ENCODE measurements at regions not wholly inside any gene's neighbourhood (a gene's known extent, or its start where the extent isn't known, plus 50 kb on each side); places are given as distances from the start of the nearest gene placed in this dataset.
"Not testable (repeated sequence)": the region's sequence is repeated elsewhere in the genome, so short reads cannot be mapped to it uniquely, and the experiment has no call there.

DNA sequence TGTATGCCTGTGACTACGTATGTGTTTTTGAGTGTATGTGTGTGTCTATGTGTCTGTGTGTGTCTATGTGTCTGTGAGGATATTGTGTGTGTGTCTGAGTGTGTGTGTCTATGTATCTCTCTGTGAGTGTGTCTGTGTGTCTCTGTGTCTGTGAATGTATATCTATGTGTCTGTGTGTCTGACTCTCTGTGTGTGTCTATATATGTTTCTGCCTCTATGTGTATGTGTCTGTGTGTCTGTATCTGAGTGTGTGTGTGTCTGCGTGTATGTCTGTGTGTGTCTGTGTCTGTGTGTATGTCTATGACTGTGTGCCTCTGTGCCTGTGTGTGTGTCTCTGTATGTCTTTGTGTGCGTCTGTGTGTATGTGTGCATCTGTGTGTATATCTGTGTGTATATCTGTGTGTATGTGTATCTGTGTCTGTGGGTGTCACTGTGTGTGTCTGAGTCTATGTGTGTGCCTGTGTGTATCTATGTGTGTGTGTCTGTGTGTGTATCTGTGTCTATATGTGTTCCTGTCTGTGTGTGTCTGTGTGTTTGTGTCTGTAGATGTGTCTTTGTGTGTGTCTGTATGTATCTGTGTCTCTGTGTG, 172.7 kb downstream of the MYCN start:
- no peak for DNase-seq (ENCODE audit: low read depth, low spot score)

DNA sequence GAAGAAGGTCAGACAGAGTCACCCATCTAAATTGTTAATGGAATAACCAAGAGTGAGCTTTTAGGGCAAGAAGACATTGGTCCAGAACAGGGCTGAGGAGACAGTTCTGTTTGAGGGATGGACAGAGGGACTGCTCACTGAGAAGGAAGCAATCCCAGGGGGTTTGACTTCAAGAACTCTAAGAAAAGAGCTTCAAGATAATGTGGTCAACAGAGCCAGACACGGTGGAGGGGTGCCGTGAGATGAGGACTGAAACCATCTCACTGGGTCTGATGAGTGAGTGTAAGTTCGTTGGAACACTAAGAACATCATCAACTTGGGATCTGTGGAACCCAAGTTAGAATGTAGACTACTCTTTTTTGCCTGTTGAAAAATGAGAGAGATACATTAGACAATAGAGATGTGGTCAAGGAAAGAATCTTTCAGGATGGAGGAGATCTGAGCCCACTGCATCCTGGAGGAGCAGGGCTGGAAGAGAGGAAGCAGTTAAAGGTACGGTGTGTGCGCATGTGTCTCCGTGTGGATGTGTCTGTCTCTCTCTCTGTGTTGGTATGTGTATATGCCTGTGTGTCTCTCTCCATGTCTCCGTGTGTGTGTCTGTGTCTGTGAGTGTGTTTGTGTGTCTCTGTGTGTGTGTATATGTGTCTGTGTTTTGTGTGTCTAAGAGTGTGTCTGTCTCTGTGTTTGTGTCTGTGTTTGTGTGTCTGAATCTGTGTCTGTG, 172.1 kb downstream of the MYCN start:
- no peak for DNase-seq (ENCODE audit: low read depth, low spot score)

GRCh38 chr2:16111838-16112210, 171.5 kb downstream of the MYCN start:
- no peak for DNase-seq (ENCODE audit: low read depth, low spot score)

- no peak for DNase-seq (ENCODE audit: low read depth, low spot score)
Observed at GRCh38 chr2:16109821-16110310, 169.5 kb downstream of the MYCN start.

DNA sequence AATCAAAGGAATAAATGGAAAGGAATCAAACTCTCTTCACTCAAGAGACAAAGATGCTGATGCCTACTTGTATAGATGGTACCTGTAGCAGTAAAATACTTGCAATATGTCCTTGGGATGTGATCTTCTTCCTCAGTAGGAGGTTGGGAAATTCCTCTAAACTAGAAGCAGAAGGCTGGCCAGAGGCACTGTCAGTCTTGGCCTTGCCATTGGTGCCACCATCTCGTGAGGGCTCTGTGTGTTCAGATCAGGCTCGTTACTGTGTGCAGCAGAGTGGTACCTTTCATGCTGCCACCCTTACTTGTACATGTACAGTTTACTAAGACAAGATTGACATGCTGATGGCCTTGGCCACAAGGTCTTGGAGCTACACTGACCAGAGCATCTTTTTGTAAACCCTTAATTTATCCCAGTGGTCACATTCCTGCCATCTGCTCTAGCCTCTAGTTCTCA, 169.0 kb downstream of the MYCN start:
- no peak for DNase-seq (ENCODE audit: low read depth, low spot score)

- DNase-seq (ENCODE audit: low read depth, low spot score), result no peak
Observed at GRCh38 chr2:16107246-16107645, 166.9 kb downstream of the MYCN start.

GRCh38 chr2:16106619-16107018, 166.3 kb downstream of the MYCN start:
- DNase-seq (ENCODE audit: low read depth, low spot score), result no peak

- DNase-seq (ENCODE audit: low read depth, low spot score), result no peak
Observed at GRCh38 chr2:16105669-16106281, 165.4 kb downstream of the MYCN start.

GRCh38 chr2:16104949-16105668, 164.8 kb downstream of the MYCN start:
- DNase-seq (ENCODE audit: low read depth, low spot score), result no peak

DNA sequence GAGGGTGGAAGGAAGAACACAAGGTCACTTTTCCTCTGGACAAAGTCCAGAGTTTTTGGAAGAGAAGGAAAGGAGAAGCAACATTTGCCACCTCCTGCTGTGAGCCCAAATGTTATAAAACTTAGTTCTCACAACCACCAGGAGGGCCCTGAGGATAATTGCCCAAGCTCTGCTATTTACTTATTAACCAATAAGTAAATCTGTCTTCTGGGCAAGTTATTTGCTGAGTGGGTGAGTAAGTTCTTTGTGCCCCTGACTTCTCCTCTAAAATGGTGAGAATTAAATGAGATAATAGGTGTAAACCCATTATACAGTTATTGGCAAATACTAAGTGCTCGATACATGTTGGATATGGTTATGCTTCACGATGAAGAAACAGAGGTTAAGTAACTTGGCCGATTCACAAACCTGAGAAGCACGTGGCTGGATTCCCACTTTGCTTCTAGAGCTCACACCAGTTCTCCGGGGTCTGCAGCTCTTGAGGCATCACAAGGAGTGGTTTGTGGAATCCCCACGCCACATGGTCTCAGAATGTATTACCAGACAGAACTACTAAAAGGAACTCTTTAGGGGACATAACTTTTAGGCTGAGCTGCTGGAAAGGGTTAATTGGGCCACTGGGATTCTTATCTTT, 164.1 kb downstream of the MYCN start:
- DNase-seq (ENCODE audit: low read depth, low spot score), result no peak

DNA sequence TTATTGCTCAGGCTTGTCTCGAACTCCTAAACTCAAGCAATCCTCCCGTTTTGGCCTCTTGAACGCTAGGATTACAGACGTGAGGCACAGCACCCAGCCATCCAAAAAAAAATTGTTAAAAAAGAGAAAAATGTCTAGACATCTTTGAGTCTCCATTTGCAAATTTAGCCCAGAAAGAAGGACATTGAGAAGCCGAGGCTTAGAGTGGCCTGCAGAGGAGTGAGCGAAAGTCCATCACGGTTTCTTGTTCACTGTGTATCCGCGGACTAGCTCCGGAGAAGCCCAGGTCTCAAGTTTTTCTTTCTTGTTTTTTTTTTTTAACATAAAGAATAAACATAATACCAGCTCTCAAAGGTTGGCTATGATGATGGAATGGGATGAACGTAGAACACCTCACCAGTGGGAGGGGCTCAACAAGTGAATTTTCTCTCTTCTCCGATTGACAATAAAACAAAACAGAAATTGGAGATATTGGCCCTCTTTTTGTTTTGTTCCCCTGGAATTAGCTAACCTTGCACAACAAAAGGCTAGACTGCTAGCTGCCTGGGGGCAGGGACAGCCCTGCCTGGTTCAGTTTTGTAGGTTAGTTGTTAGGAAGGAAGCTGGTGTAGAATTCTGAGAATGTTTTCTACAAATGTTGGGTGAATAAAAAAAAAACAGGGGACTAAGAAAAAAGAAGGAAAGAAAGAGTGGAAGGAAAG, 163.4 kb downstream of the MYCN start:
- no peak for DNase-seq (ENCODE audit: low read depth, low spot score)

DNA sequence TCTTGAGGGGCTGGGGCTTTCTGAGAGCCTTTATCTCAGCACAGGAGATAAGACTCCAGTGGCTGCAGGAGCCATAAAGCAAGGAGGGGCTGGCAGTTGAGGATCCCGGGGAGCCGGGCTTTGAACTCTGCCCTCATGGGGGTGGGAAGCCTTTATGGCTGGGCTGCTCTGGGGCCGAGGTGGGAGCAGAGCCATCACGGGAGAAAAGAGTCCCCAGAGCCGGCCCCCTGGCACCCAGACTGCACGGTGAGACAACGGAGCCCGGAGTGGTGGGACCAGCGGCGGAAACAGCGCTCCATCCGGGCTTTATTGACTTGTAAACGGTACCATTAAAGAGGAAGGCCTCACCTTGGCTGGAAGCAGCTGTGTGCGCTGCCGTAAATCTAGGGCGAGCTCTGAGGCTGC, 162.6 kb downstream of the MYCN start:
- no peak for DNase-seq (ENCODE audit: low read depth, low spot score)

- no peak for DNase-seq (ENCODE audit: low read depth, low spot score)
Observed at GRCh38 chr2:16102358-16102975, 162.1 kb downstream of the MYCN start.

- no peak for DNase-seq (ENCODE audit: low read depth, low spot score)
Observed at GRCh38 chr2:16101196-16101595, 160.8 kb downstream of the MYCN start.

DNA sequence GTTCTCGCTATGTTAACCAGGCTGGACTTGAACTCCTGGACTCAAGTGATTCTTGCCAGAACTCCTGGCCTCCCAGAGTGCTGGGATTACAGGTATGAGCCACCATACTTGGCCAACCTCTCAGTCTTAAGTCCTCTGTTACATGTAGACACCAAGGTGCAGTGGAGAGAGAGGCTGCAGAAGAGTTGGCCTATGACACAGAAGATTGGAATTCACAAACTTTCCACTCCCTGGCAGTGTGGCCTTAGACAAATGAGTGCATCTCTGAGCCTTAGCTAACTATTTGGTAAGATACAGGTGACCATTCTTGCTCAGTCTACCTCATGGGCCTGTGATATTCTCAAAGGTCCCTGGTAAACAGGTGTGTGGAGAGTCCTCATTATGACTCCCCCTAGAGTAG, 159.7 kb downstream of the MYCN start:
- no peak for DNase-seq (ENCODE audit: low read depth, low spot score)

- DNase-seq (ENCODE audit: low read depth, low spot score), result no peak
Observed at GRCh38 chr2:16099326-16099725, 159.0 kb downstream of the MYCN start.

DNA sequence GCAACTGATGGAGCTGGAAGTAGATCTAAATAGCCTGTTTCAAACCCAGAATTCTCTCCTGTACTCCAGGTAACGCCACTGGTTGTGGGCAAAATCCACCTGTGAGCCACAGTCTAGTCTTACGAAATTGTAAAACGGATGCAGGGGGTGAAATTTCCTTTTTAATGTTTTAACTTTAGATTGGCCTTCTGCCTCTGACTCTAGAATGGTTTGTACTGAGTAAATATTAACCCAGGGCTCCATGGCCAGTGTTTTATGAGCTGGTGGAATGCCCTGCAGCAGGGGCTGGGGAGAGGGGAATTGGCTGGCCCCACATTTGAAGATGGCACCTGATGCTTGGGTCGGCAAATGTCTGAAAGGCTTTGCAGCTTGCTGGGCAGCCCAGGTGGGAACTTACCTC, 156.6 kb downstream of the MYCN start:
- DNase-seq (ENCODE audit: low read depth, low spot score), result no peak

DNA sequence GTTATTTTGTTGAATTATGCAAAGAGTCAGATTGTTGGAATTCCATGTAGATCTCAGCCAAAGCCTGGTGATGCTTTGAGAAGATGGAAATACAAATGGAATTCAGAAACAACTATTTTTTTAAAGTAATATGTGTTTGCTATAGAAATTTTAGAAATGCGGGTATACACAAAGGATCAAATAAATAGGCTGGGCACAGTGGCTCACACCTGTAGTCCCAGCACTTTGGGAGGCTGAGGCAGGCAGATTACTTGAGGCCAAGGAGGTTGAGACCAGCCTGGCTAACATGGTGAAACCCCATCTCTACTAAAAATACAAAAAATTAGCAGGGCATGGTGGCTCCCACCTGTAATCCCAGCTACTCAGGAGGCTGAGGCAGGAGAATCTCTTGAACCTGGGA, 155.1 kb downstream of the MYCN start:
- DNase-seq (ENCODE audit: low read depth, low spot score), result not testable (repeated sequence)

DNA sequence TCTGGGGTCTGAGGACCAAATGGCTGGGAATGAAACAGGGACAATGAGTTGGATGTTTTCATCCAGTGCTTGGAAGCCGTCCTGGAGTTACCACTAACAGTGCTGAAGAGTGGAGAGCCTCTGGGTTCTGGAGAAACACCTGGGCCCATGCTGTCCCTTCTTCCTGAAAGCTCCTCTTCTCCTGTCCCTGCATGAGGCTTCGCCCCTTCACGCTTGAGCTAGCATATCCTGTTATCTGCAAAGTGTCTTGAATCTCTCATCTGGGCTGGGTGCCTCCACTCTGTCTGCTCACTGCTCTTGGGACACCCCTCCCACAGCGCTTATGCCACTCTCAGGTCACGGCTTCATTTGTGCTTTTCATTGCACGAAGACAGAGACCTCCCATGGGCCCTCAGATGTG, 154.5 kb downstream of the MYCN start:
- no peak for DNase-seq (ENCODE audit: low read depth, low spot score)

GRCh38 chr2:16093639-16094529, 153.5 kb downstream of the MYCN start:
- no peak for DNase-seq (ENCODE audit: low read depth, low spot score)

Data from activated CD4-positive, CD25-positive, alpha-beta regulatory T cell treated with anti-CD3 and anti-CD28 coated beads, Interleukin-2, amount 50 U/mL, for 16 hours (primary cell).